GM12874 (cell line): ENCODE measurements at regions not wholly inside any gene's neighbourhood (a gene's known extent, or its start where the extent isn't known, plus 50 kb on each side); places are given as distances from the start of the nearest gene placed in this dataset.

ENCODE experiments used
- CTCF ChIP-seq: IDR thresholded peaks from 2 replicates; pipeline ENCODE4 v1.5.1; 2011; ENCODE audit warnings: low read depth, mild to moderate bottlenecking, control low read depth, low read length, moderate library complexity; ENCODE audit not compliant: insufficient read depth

GRCh38 chr2:163135256-163135655 is 296.7 kb upstream of the KCNH7 start:
- no peak for TF ChIP-seq CTCF

- no peak for TF ChIP-seq CTCF
Measured at GRCh38 chr2:163133602-163134001, 295.0 kb upstream of the KCNH7 start.

GRCh38 chr2:163132850-163133249 is 294.3 kb upstream of the KCNH7 start:
- 0 out of 2 replicates have a peak, but pooled peaks have one; percentile 15 for TF ChIP-seq CTCF

GRCh38 chr2:163123526-163123925 is 285.0 kb upstream of the KCNH7 start:
- TF ChIP-seq CTCF = no peak

- TF ChIP-seq CTCF = no peak
Measured at GRCh38 chr2:163122257-163122656, 283.7 kb upstream of the KCNH7 start.

GRCh38 chr2:163121483-163121882 is 282.9 kb upstream of the KCNH7 start:
- no peak for TF ChIP-seq CTCF

GRCh38 chr2:163119966-163120365 is 281.4 kb upstream of the KCNH7 start:
- no peak for TF ChIP-seq CTCF

- no peak for TF ChIP-seq CTCF
Measured at GRCh38 chr2:163086940-163087339, 248.4 kb upstream of the KCNH7 start.
